Hepatocyte (in vitro differentiated cells): ENCODE measurements at regions not wholly inside any gene's neighbourhood (a gene's known extent, or its start where the extent isn't known, plus 50 kb on each side); places are given as distances from the start of the nearest gene placed in this dataset.

Source experiments
- DNase-seq: peaks from one replicate; pipeline ENCODE4 v3.0.0-alpha.2; 2016; ENCODE audit warnings: low spot score
- H2AFZ ChIP-seq: fragments of 200-600 bp; sonication (generic); 2 replicates; pipeline ENCODE4 v1.6.0; 2016; ENCODE audit warnings: antibody characterized with exemption, mild to moderate bottlenecking
- H3K27ac ChIP-seq: fragments of 200-600 bp; sonication (generic); 2 replicates; pipeline ENCODE4 v1.5.1; 2016; ENCODE audit warnings: mild to moderate bottlenecking
- H3K27me3 ChIP-seq: fragments of 200-600 bp; sonication (generic); 2 replicates; pipeline ENCODE4 v1.6.1; 2016
- H3K36me3 ChIP-seq: fragments of 200-600 bp; sonication (generic); replicated peaks from 2 replicates; pipeline ENCODE4 v1.5.1; 2016; ENCODE audit warnings: low read depth; ENCODE audit not compliant: insufficient read depth
- H3K4me1 ChIP-seq: fragments of 200-600 bp; sonication (generic); 2 replicates; pipeline ENCODE4 v1.5.1; 2016; ENCODE audit warnings: mild to moderate bottlenecking, moderate library complexity; ENCODE audit not compliant: insufficient read depth
- H3K4me2 ChIP-seq: fragments of 200-600 bp; sonication (generic); 2 replicates; pipeline ENCODE4 v1.6.0; 2016
- H3K4me3 ChIP-seq: fragments of 200-600 bp; sonication (generic); 2 replicates; pipeline ENCODE4 v1.5.1; 2016; ENCODE audit warnings: mild to moderate bottlenecking
- H3K79me2 ChIP-seq: fragments of 200-600 bp; sonication (generic); 2 replicates; pipeline ENCODE4 v1.6.0; 2017; ENCODE audit warnings: mild to moderate bottlenecking
- H3K9me2 ChIP-seq: fragments of 200-600 bp; sonication (generic); replicated peaks from 2 replicates; pipeline ENCODE4 v1.6.0; 2017; ENCODE audit warnings: mild to moderate bottlenecking; ENCODE audit not compliant: insufficient read depth
- H3K9me3 ChIP-seq: fragments of 200-600 bp; sonication (generic); 2 replicates; pipeline ENCODE4 v1.5.1; 2016; ENCODE audit warnings: low read depth, mild to moderate bottlenecking
- H4K20me1 ChIP-seq: fragments of 200-600 bp; sonication (generic); 2 replicates; pipeline ENCODE4 v1.6.0; 2016; ENCODE audit warnings: mild to moderate bottlenecking; ENCODE audit not compliant: insufficient read depth, poor library complexity, severe bottlenecking
- EZH2 ChIP-seq: fragments of 200-600 bp; sonication (generic); IDR thresholded peaks from 2 replicates; pipeline ENCODE4 v1.6.1; 2016; ENCODE audit warnings: antibody characterized with exemption, mild to moderate bottlenecking, borderline replicate concordance
- EZH2phosphoT487 ChIP-seq: fragments of 200-600 bp; sonication (generic); IDR thresholded peaks from one replicate; pipeline ENCODE4 v1.6.1; 2018; ENCODE audit warnings: antibody characterized with exemption, mild to moderate bottlenecking, low read depth, moderate library complexity; ENCODE audit not compliant: unreplicated experiment, severe bottlenecking
- WGBS: methylation state at CpG from one replicate; pipeline ENCODE4 v1.1.6; 2016; ENCODE audit warnings: low lambda C conversion rate; ENCODE audit errors: missing lambda C conversion rate; 5-methylcytosine and 5-hydroxymethylcytosine counted together
- TF ChIP-seq, protein P1 (sequence below): fragments of 200-600 bp; sonication (generic); IDR thresholded peaks from 2 replicates; pipeline ENCODE4 v1.5.1; 2016; ENCODE audit warnings: antibody characterized with exemption, mild to moderate bottlenecking; ENCODE audit not compliant: poor library complexity

DNA sequence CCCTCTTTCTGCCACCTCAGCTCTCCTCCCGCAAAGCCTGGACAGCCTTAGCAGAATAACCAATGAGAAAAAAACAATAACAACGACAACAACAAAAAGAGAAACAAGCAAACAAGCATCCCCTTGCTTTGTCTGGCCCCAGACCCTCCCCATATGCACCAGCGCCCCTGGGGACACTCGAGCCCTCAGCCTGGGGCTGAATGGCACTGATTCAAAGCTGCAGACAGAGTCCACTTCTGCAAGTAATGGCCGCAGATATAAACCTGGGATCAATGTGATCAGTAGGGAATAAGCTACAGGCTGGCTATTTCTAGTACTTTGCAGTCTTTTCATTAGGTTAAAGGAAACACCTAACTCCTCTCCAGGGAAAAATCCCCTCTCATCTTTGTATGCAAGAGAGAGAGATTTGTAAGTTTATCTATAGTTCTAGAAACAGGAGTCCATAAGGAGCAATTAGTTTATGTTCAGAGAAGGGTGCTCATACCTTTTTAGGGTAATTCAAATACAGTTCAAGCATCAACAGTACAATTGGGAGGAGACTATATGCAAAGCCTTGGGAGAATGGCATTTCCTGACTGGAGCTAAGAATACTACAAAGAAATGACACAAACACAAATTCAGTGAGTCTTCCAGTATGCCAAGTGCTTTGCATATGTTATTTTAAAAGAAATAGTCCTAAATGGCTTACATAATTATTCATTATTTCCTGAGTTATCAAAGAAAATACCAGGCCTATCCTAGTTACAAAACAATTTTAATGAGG lies 122.3 kb upstream of the DDX18 start:
- WGBS = 83% methylated on average over 5 of the region's 5 CpGs
- no peak for DNase-seq
- no peaks in the 10 kb centered on the region for H3K36me3 ChIP-seq
- no peaks in the 10 kb centered on the region for H3K79me2 ChIP-seq
- H3K4me1 ChIP-seq = no peaks in the 10 kb centered on the region
- no peaks in the 10 kb centered on the region for H3K9me2 ChIP-seq
- no peaks in the 10 kb centered on the region for H3K9me3 ChIP-seq
- no peak overlapping the region for H3K4me2 ChIP-seq
- H4K20me1 ChIP-seq = no peaks in the 10 kb centered on the region
- no peaks in the 10 kb centered on the region for H3K27me3 ChIP-seq
- TF ChIP-seq, protein P1, sequence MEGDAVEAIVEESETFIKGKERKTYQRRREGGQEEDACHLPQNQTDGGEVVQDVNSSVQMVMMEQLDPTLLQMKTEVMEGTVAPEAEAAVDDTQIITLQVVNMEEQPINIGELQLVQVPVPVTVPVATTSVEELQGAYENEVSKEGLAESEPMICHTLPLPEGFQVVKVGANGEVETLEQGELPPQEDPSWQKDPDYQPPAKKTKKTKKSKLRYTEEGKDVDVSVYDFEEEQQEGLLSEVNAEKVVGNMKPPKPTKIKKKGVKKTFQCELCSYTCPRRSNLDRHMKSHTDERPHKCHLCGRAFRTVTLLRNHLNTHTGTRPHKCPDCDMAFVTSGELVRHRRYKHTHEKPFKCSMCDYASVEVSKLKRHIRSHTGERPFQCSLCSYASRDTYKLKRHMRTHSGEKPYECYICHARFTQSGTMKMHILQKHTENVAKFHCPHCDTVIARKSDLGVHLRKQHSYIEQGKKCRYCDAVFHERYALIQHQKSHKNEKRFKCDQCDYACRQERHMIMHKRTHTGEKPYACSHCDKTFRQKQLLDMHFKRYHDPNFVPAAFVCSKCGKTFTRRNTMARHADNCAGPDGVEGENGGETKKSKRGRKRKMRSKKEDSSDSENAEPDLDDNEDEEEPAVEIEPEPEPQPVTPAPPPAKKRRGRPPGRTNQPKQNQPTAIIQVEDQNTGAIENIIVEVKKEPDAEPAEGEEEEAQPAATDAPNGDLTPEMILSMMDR = no peak
- TF ChIP-seq EZH2phosphoT487 (no peak), EZH2 (no peak)
- H3K4me3 ChIP-seq = no peak overlapping the region
- no peak overlapping the region for H3K27ac ChIP-seq
- H2AFZ ChIP-seq = no peak overlapping the region

DNA sequence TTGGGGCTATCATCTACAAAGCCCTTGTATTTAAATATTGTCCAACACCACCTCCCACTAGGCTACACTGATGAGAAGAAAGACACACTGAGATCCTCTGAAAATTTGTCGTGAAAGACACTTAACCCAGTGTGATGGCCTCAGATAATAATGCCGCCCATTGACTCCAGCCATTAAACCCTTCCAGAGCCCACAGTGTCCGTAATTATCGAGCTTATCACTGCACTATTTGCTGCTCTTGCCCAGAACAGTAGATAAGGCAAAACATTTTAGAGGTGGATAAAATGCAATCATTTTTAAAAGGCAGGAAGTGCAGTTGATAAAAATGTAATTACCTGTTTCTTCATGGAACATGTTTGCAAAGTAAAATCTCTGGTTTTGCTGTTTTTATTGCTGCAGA lies 121.3 kb upstream of the DDX18 start:
- Histone ChIP-seq H3K9me3 (no peaks in the 10 kb centered on the region), H3K79me2 (no peaks in the 10 kb centered on the region), H3K36me3 (no peaks in the 10 kb centered on the region), H4K20me1 (no peaks in the 10 kb centered on the region), H3K9me2 (no peaks in the 10 kb centered on the region), H2AFZ (no peak overlapping the region), H3K27me3 (no peaks in the 10 kb centered on the region), H3K4me1 (no peaks in the 10 kb centered on the region), H3K4me3 (no peak overlapping the region), H3K27ac (no peak overlapping the region), H3K4me2 (no peak overlapping the region)
- WGBS = 29% methylated on average over 4 of the region's 4 CpGs
- TF ChIP-seq, protein P1 = no peak
- TF ChIP-seq EZH2phosphoT487 (no peak), EZH2 (no peak)
- no peak for DNase-seq

- Histone ChIP-seq H3K9me2 (no peaks in the 10 kb centered on the region), H4K20me1 (no peaks in the 10 kb centered on the region), H3K4me2 (no peak overlapping the region), H3K4me1 (no peaks in the 10 kb centered on the region), H3K9me3 (no peaks in the 10 kb centered on the region), H2AFZ (no peak overlapping the region), H3K27ac (no peak overlapping the region), H3K4me3 (no peak overlapping the region), H3K36me3 (no peaks in the 10 kb centered on the region), H3K79me2 (no peaks in the 10 kb centered on the region), H3K27me3 (no peaks in the 10 kb centered on the region)
- WGBS = 85% methylated on average over 2 of the region's 2 CpGs
- TF ChIP-seq EZH2phosphoT487 (no peak), EZH2 (no peak)
- TF ChIP-seq, protein P1 = no peak
- DNase-seq = no peak
These were observed 120.8 kb upstream of the DDX18 start for GRCh38 chr2:117693651-117694050.
